Neutrophil (primary cell): ENCODE measurements at regions not wholly inside any gene's neighbourhood (a gene's known extent, or its start where the extent isn't known, plus 50 kb on each side); places are given as distances from the start of the nearest gene placed in this dataset.
"Not testable (repeated sequence)": the region's sequence is repeated elsewhere in the genome, so short reads cannot be mapped to it uniquely, and the experiment has no call there.

Experiments used
- H3K27ac ChIP-seq: fragments of 200-600 bp; sonication (generic); 2 replicates; pipeline ENCODE4 v1.5.1; 2016; ENCODE audit warnings: mild to moderate bottlenecking, moderate library complexity
- H3K27me3 ChIP-seq: fragments of 200-600 bp; sonication (generic); 2 replicates; pipeline ENCODE4 v1.6.0; 2016; ENCODE audit warnings: mild to moderate bottlenecking
- H3K36me3 ChIP-seq: fragments of 200-600 bp; sonication (generic); 2 replicates; pipeline ENCODE4 v1.5.1; 2017
- H3K4me1 ChIP-seq, 2 experiments: fragments of 200-600 bp in 1 of 2; sonication (generic) in 1 of 2; 1 replicate in 1 of 2; 2 replicates in 1 of 2; pipeline versions ENCODE4 v1.5.1 to v1.6.1; 2013 to 2016; ENCODE audit warnings: low read depth in 1 of 2, low read length in 1 of 2, mild to moderate bottlenecking in 1 of 2, moderate library complexity in 1 of 2; ENCODE audit not compliant: control insufficient read depth in 1 of 2, insufficient read depth in 1 of 2
- H3K4me3 ChIP-seq, 2 experiments: fragments of 200-600 bp in 1 of 2; sonication (generic) in 1 of 2; 1 replicate in 1 of 2; 2 replicates in 1 of 2; pipeline ENCODE4 v1.5.1; 2013 to 2016; ENCODE audit warnings: low read depth in 1 of 2, low read length in 1 of 2, mild to moderate bottlenecking in 1 of 2, moderate library complexity in 1 of 2
- H3K9me3 ChIP-seq: fragments of 200-600 bp; sonication (generic); 2 replicates; pipeline ENCODE4 v1.5.1; 2016
- TF ChIP-seq, protein P1 (sequence below): fragments of 200-600 bp; sonication (generic); IDR thresholded peaks from 2 replicates; pipeline ENCODE4 v1.5.1; 2016; ENCODE audit warnings: antibody characterized with exemption

DNA sequence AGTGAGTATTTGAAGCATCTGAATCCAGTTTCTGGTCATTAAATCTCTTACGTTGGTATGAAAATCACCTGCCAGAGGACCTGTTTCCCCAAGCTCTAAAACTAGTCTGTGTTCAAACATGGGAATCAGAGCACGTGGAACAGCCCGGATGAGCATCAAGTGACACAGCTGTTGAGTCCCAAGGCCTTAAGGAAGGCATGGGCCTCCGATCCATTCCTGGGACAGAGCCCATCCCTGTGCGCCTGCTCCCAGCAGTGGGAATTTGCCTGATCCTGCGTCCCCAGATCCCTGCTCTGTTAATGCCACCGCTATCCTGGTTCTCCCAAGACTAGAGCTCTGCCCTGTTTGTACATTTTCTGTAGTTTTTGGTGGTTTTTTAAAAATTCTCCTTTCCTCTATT is 68.4 kb upstream of the FBXO28 start:
- no peaks in the 10 kb centered on the region for H3K4me1 ChIP-seq
- H3K4me3 ChIP-seq = no peak overlapping the region
- H3K27ac ChIP-seq = no peak overlapping the region
- TF ChIP-seq, protein P1, sequence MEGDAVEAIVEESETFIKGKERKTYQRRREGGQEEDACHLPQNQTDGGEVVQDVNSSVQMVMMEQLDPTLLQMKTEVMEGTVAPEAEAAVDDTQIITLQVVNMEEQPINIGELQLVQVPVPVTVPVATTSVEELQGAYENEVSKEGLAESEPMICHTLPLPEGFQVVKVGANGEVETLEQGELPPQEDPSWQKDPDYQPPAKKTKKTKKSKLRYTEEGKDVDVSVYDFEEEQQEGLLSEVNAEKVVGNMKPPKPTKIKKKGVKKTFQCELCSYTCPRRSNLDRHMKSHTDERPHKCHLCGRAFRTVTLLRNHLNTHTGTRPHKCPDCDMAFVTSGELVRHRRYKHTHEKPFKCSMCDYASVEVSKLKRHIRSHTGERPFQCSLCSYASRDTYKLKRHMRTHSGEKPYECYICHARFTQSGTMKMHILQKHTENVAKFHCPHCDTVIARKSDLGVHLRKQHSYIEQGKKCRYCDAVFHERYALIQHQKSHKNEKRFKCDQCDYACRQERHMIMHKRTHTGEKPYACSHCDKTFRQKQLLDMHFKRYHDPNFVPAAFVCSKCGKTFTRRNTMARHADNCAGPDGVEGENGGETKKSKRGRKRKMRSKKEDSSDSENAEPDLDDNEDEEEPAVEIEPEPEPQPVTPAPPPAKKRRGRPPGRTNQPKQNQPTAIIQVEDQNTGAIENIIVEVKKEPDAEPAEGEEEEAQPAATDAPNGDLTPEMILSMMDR = no peak
- no peaks in the 10 kb centered on the region for H3K9me3 ChIP-seq
- H3K27me3 ChIP-seq = no peaks in the 10 kb centered on the region
- H3K36me3 ChIP-seq = no peaks in the 10 kb centered on the region

DNA sequence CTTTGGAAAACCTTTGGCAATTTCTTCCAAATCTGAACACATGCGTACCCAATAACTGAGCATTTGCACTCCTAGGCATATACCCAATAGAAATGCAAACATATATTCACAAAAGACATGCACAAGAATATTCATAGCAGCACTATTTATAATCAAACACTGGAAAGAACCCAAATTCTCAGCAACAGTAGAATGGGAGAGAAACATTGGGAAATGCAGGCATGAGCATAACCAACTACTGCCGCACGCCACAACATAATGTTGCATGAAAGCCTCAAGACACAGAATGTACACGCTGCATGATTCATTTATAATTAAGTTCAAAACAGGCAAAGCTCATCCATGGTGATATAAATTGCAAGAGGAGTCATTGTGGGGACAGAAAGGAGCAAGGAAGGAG is 69.5 kb upstream of the FBXO28 start:
- TF ChIP-seq, protein P1 = no peak
- Histone ChIP-seq H3K4me3 (no peak overlapping the region), H3K27ac (no peak overlapping the region), H3K4me1 (no peaks in the 10 kb centered on the region), H3K9me3 (no peaks in the 10 kb centered on the region), H3K27me3 (no peaks in the 10 kb centered on the region), H3K36me3 (no peaks in the 10 kb centered on the region)

DNA sequence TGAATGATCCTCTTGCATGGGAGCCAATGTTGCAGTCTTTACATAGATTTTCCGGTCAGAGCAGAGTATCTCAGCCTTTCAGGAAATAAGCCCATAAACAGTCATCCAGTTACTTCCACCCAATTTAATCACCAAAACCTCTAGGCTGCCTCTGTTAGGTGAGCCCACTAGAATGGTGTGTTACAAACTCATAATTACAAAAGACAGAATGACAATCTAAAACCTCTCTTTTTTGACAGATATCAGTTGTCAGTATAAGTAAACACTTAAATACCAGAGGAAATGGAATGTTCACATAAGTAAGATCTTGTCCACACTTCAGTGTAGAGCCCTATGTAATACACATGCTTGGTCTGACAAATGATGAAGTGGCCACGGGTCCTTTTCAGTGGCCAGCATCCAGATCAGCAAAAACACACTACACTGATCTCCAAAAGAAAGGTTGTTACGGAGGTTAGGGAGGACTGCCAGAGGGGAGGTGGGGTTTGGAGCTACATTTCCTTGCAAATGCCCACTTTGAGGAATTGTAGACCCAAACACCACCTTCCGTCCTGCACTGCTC is 71.3 kb upstream of the FBXO28 start:
- Histone ChIP-seq H3K9me3 (no peaks in the 10 kb centered on the region), H3K36me3 (no peaks in the 10 kb centered on the region), H3K4me1 (no peaks in the 10 kb centered on the region), H3K4me3 (no peak overlapping the region), H3K27ac (no peak overlapping the region), H3K27me3 (no peaks in the 10 kb centered on the region)
- TF ChIP-seq, protein P1 = no peak

DNA sequence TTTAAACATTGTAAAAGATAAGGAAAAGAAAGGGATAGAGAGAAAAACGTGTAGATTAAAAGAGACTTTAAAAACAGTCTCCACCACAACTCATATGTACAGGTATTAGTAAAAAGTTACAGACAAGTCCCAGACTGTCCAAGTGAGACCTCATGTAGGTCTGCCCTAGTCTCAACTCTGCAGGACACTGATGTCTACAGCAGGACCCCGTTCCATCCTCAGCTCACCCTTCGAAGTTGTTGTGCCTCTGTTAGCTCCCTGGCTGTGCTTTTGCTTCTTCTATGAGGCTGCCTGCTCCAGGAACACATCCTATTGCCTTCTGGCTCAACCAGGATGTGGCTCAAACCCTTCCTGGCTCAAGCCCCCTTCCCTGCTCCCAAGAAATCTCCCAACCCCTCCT is 72.9 kb upstream of the FBXO28 start:
- Histone ChIP-seq H3K4me3 (no peak overlapping the region), H3K27ac (no peak overlapping the region), H3K9me3 (no peaks in the 10 kb centered on the region), H3K4me1 (no peaks in the 10 kb centered on the region), H3K36me3 (no peaks in the 10 kb centered on the region), H3K27me3 (no peaks in the 10 kb centered on the region)
- TF ChIP-seq, protein P1 = no peak

DNA sequence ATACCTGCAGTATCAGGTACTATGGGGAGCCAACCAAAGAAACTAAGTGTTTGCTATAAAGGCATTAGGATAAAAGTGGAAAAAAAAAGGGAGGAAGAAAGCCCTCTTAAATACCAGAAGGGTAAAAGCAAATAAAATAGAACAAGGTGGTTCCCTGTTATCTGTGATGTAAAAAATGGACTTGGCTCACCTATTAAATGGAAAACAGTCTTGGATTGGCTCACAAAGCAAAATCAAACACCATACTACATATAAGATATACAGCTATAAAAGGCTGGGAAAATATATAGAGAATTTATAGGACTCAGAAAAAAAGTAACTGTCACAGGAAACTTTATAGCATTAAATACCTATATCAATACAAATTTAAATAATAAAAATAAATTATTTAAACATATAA is 73.5 kb upstream of the FBXO28 start:
- H3K9me3 ChIP-seq, H3K27ac ChIP-seq, H3K4me3 ChIP-seq, H3K27me3 ChIP-seq, H3K4me1 ChIP-seq, H3K36me3 ChIP-seq: not testable (repeated sequence)

DNA sequence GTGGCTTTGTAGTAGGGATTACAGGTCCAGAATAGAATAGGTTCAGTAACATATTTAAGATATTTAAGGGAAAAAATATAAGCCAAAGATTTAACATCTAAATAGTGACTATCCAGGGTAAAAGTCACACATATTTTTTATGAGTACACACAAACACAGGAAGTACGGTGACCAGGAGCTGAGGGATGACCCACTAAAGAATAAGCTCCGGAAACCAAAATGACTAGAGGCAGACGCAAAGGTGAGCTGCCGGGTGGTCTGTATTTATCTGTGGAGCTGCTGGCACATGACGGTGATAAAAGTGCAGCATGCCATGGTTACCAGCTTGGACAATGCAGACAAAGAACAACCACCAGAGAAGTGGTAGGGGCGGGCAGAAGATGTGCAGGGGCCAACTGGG is 73.9 kb upstream of the FBXO28 start:
- H3K27ac ChIP-seq, H3K4me1 ChIP-seq, H3K4me3 ChIP-seq, H3K27me3 ChIP-seq, H3K36me3 ChIP-seq, H3K9me3 ChIP-seq: not testable (repeated sequence)

DNA sequence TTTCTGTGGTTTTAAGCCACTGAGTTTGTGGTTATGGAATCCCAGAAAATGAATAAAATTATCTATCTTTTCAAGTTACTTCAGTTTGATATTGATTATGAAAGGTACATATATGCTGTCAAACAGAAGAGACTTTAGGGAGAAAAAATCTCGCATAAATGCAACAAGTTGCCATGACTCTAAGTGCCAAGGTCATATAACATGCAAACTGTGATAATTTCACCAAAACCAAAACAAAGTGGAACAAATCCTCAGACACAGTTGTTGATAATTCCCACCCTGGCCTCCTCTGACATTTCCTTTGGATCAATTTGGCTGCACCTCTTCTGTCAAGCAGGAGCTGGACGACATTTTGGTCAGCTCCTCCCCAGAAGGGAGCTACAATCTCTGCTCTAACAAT is 75.1 kb upstream of the FBXO28 start:
- H3K27me3 ChIP-seq, H3K36me3 ChIP-seq, H3K9me3 ChIP-seq, H3K4me3 ChIP-seq, H3K4me1 ChIP-seq, H3K27ac ChIP-seq: not testable (repeated sequence)

DNA sequence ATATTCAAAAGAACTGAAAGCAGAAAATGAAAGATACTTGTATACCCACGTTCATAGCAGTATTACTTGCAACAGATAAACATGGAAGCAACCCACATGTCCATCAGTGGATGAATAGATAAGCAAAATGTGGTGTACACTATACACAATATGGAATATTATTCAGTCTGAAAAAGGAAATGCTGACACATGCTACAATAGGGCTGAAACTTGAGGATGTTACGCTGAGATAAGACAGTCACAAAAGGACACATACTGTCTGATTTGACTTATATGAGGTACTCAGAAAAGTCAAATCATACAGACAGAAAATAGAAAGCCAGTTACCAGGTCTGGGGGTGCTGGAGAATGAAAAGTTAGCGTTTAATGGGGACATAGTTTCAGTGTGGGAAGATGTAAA is 76.5 kb upstream of the FBXO28 start:
- H3K4me1 ChIP-seq, H3K36me3 ChIP-seq, H3K9me3 ChIP-seq, H3K27ac ChIP-seq, H3K27me3 ChIP-seq, H3K4me3 ChIP-seq: not testable (repeated sequence)

DNA sequence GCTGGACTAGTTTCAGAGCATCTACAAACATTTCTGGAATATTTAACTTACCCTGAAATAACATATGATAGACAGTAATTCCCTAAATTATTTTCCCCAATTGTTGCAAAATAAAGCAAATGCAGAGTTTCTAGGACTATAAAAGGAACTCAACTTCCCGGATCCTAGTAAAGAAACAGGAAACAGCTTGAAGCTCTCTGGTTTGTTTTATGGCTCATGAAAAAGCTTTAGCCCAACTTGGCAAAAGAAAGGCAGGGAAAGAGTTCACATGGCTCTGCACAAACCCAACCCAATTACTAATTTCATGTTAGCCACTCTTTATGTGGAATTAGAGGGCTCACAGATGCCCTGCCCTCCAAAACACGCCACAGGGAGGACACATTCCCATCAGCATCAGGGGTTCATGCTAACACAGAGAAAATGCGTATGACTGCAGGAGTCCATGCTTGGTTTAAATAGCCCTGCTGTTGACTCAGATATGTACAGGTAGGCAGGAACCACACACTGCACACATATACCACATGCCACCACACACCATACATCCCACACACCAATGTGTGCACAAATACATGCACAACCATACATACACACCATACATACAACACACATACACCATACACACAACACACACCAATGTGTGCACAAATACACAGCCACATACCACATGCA is 81.2 kb upstream of the FBXO28 start:
- not testable (repeated sequence) for H3K9me3 ChIP-seq, H3K4me3 ChIP-seq, H3K36me3 ChIP-seq, H3K27ac ChIP-seq, H3K4me1 ChIP-seq, H3K27me3 ChIP-seq

DNA sequence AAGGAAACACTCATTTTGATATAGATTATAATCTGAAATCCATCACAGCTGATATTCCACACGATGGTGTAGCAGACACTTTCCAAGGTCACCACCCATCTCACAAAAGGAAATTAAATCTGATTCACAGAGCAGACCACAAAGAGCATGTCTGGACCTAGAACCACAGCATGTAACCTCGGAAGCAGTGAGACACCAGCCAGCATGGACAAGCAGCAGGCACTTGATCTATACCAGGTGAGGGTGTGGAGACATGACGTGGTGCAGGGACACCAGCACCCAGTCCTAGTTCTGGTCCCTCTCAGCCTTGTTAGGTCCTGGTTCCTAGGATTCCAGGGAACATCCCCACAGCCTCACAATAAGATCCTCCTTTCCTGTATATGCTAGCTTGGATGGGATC is 81.9 kb upstream of the FBXO28 start:
- not testable (repeated sequence) for H3K27ac ChIP-seq, H3K4me3 ChIP-seq, H3K4me1 ChIP-seq, H3K27me3 ChIP-seq, H3K36me3 ChIP-seq, H3K9me3 ChIP-seq
